ENCODE measurements at regions not wholly inside any gene's neighbourhood (a gene's known extent, or its start where the extent isn't known, plus 50 kb on each side); places are given as distances from the start of the nearest gene placed in this dataset.

DNA sequence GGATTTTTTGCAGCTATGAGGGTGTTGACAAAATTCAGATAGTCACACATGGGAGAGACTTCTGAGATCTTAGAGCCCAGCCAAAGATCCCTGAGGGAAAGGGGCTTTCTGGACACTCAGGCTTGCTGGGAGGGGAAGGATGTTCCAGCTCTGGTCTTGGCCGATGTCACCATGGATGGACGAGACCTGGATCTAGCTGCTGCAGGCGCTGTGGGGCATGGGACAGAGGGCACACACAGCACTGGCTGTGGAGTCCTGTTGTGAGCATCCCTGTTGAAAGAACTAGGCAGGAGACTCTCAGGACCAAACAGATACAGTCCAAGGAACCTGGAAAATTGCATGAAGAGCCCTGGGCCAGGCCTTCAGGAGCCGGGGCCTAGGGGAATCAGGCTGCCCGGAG, 80.1 kb upstream of the SDK2 start:
- no peak for DNase-seq

GRCh38 chr17:73724990-73725389, 80.7 kb upstream of the SDK2 start:
- no peak for DNase-seq

DNA sequence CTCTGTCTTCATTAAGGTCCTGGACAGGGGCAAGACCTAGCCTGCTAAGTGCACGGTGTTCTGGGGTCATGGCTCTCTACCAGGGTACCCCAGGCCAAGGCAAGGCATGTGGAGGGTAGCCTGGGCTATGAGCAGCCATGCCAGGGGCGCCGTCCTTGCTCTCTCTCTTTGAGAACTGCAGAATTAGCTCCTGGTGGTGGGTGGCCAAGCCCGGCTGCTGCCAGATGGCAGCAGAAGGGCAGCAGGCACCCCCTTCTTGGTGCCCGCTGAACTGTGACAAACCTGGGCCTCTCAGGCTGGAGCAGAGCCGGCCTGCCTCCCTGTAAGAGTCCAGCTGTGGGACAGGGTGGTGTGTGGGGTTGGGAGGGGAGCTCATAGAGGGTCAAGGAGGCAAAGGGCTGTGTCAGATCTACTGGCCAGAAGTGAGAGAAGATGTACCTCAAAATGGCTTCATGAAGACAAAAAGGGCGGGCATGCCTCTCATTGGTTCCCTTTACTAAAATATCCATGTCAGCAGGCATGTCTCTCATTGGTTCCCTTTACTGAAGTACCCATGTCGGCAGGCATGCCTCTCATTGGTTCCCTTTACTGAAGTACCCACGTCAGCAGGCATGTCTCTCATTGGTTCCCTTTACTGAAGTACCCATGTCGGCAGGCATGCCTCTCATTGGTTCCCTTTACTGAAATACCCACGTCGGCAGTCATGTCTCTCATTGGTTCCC, 81.7 kb upstream of the SDK2 start:
- no peak for DNase-seq

DNA sequence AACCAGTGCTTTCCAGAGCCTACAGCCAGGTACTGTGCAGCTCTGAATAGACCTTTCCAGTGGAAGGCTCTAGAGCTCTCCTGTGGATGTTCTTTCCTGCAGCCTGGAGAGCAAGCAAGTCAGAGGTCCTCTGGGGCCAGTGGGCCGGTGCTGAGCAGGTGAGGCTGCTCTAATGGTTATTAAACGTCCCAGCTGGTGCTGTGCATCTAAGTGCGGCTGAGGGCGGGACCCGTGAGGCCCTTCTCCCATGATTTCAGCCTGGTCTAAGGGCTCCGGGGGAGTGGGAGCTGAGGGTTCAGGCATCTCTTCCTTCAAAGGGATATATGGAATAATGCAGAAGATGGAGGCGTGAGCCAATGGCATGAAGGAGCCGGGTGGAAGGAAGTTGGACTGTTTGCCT, 83.7 kb upstream of the SDK2 start:
- no peak for DNase-seq

GRCh38 chr17:73729101-73729500, 84.9 kb upstream of the SDK2 start:
- DNase-seq: no peak

DNA sequence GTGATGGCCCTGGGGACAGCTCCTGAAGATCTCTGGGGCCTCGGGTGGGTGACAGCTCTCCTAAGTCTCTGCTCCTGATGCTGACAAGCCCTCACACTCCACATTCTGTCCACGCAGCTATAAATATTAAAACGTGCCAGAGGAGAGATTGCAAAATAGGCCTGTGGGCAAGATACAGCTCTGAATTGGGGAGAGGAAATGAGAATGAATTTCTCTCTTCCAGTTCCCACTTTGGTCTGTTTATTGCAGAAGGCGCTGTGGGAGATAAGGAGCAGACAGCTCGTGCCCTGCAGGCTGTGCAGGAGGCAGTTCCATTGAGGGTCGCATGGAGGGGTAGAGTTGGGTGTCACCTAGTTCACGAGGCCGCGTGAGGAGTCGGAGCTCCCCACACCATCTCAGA, 87.5 kb upstream of the SDK2 start:
- DNase-seq: no peak

GRCh38 chr17:73733517-73733916, 89.3 kb upstream of the SDK2 start:
- no peak for DNase-seq

- no peak for DNase-seq
Measured at GRCh38 chr17:73735245-73735644, 91.0 kb upstream of the SDK2 start.

DNA sequence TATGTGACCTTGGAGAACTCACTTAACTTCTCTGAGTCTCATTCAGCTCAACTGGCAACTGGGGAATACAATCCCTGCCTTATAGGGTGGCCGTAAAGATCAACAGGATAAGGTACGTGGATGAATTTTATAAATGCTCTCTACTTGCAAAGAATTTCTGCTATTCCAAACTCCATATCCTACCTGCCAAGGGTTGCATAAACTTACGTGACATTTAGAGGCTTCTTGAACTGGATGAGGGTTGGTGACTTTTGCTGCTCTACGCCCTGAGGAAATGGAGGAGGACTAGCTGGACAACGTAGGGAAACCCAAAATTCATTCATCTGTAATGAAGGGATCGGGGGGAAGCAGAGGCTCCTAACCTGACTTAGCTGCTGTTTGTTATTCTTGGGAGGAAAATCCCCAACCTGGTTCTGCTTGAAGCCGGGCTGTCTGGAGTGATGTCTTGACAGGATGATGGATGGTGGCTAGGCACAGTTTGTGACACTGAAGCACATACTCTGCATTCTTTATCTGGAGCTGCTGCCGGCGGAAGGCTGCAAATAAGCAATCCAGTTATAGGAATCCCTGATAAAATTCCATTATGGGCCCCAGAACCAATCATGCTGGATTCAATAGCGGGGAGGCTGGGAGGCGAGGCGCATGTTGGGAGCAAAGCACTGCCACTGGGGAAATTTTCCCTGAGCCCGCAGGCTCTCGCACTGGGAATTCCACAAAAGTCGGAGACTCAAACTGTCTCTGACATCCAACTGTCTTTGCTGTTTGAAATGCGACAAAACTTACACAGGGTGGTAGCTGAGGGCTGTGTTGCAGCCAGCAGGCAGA, 94.7 kb upstream of the SDK2 start:
- no peak for DNase-seq

- DNase-seq: no peak
Measured at GRCh38 chr17:73740370-73740769, 96.1 kb upstream of the SDK2 start.

GRCh38 chr17:73742948-73743381, 98.7 kb upstream of the SDK2 start:
- DNase-seq: no peak

DNA sequence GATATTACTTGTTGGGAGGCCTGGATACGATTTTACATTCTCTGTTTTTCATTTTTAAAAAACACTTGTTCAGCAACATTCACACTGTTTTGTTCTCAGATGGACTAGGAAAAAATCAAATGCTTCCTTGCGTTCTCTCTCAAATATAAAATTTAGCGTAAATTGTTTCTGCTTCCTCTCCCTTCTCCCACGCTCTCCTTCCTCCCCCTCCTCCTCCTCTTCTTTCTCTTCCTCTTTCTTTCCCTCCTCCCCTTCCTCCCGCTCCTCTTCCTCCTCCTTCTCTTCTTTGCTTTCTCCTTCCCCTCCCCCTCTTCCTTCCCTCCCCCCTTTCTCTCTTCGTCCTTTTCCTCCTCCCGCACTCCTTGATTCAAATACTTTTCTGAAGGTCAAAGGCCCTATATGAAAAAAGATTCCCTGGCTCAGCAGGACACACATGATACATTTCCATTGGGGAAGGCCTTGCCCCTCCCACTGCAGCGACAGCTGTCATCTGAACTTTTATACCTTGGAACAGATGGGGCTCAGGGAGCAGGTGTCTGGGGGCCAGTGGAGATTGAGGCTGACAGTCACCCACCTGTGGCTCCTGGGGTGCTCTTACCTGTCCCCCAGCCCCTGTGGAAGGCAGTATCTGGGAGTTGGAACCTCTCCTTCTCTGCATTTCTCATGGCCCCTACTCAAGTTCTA, 99.4 kb upstream of the SDK2 start:
- DNase-seq: no peak

- no peak for DNase-seq
Measured at GRCh38 chr17:73744411-73744810, 100.2 kb upstream of the SDK2 start.

- DNase-seq: no peak
Measured at GRCh38 chr17:73746314-73747073, 102.2 kb upstream of the SDK2 start.

DNA sequence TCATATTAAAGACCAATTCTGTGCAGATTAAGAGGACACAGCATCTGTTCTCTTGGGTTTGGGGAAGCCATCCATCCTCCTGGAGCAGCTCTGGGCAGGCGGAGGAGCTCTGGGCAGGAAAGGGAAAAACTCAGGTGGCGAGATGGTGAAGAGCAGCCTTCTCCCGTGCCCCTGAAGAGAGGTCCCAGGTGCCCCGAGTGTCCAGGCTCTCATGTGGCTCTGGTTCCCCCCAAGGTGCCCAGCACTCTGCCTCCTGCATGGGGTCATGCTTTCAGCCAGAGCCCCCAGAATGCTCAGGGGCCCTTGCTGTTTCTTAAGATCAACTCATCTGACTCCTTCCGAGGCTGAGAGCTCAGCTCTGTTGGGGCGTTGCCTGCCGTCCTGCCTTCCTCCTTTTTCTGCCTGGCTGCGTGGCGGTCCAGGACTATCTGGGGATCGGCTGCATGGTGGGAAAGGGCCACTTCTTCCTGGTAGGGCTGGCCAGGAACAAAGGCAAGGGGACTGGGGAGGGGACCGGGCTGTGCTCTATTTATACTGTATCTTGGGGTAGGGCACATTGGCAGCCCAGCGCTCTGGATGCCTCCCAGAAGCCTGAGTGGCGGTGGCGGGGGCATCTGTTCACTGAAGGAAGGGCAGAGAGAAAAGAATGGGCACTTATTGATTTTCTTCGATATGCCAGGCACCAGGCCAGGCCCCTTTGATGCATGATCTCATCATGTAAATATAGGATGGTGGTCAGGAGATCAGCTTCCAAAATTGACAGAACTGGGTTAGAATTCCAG, 103.2 kb upstream of the SDK2 start:
- no peak for DNase-seq

DNA sequence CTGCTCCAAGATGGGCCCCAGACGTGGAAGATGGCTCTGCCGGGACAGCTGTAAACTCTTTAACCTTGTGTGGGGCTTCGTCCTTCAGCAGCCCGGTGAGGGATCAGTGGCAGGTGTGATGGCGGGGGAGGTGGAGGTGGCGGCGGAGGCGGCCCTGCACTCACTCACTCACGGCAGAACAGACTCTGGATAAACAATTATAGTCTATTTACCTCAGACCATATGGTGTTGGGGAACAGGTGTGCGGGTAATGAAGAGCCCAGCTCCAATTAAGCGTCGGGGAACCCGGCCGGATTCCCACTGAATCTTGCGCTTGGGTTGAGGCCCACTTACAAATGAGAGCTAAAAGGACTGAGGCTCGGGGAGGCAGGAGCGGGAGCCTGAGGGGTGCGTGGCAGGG, 104.3 kb upstream of the SDK2 start:
- DNase-seq: peak; percentile 51

DNA sequence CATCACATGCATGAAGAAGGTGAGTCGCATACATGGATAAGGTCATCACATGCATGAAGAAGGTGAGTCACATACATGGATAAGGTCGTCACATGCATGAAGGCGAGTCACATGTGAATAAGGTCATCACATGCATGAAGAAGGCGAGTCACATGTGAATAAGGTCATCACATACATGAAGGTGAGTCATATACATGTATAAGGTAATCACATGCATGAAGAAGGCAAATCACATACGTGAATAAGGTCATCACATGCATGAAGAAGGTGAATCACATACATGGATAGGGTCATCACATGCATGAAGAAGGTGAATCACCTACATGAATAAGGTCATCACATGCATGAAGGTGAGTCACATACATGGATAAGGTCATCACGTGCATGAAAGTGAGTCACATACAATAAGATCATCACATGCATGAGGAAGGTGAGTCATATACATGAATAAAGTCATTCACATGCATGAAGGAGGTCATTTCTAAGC, 105.1 kb upstream of the SDK2 start:
- DNase-seq: no peak

GRCh38 chr17:73749928-73750605, 105.8 kb upstream of the SDK2 start:
- DNase-seq: no peak

GRCh38 chr17:73750975-73751374, 106.7 kb upstream of the SDK2 start:
- no peak for DNase-seq

DNA sequence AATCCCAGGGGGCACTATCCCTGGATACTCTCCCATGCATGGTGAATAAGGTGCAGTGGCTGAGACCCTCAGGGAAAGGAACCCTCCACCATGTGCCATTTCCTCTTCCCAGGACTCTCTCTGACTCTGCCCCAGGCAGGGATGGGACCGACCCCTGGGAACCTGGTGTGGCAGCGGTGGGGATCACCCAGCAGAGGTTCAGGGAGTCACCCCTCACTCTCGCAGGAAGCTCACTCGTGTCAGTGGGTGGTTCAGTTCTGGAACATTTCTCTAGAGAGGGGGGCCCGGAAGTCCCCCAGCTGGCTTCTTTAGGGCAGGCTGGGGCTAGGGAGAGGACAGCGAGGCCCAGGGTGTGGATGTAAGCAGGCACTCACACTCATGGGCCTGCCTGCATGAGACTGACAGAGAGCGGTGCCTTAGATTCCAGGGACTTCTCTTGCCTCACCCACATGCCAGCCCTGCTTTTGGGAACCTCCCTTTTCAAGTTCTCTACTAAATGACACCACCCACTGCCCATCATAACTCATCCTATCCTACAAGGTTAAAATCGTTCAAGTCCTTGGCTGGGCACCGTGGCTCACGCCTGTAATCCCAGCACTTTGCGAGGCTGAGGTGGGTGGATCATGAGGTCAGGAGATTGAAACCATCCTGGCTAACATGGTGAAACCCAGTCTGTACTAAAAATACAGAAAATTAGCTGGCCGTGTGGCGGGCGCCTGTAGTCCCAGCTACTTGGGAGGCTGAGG, 109.7 kb upstream of the SDK2 start:
- DNase-seq: no peak

All from tongue (tissue), 1 donor.